Neutrophil (primary cell): ENCODE measurements at regions not wholly inside any gene's neighbourhood (a gene's known extent, or its start where the extent isn't known, plus 50 kb on each side); places are given as distances from the start of the nearest gene placed in this dataset.
"Not testable (repeated sequence)": the region's sequence is repeated elsewhere in the genome, so short reads cannot be mapped to it uniquely, and the experiment has no call there.

ENCODE experiments used
- H3K27ac ChIP-seq: fragments of 200-600 bp; sonication (generic); 2 replicates; pipeline ENCODE4 v1.5.1; 2016; ENCODE audit warnings: mild to moderate bottlenecking, moderate library complexity
- H3K27me3 ChIP-seq: fragments of 200-600 bp; sonication (generic); 2 replicates; pipeline ENCODE4 v1.6.0; 2016; ENCODE audit warnings: mild to moderate bottlenecking
- H3K36me3 ChIP-seq: fragments of 200-600 bp; sonication (generic); 2 replicates; pipeline ENCODE4 v1.5.1; 2017
- H3K4me1 ChIP-seq, 2 experiments: fragments of 200-600 bp in 1 of 2; sonication (generic) in 1 of 2; 1 replicate in 1 of 2; 2 replicates in 1 of 2; pipeline versions ENCODE4 v1.5.1 to v1.6.1; 2013 to 2016; ENCODE audit warnings: low read depth in 1 of 2, low read length in 1 of 2, mild to moderate bottlenecking in 1 of 2, moderate library complexity in 1 of 2; ENCODE audit not compliant: control insufficient read depth in 1 of 2, insufficient read depth in 1 of 2
- H3K4me3 ChIP-seq, 2 experiments: fragments of 200-600 bp in 1 of 2; sonication (generic) in 1 of 2; 1 replicate in 1 of 2; 2 replicates in 1 of 2; pipeline ENCODE4 v1.5.1; 2013 to 2016; ENCODE audit warnings: low read depth in 1 of 2, low read length in 1 of 2, mild to moderate bottlenecking in 1 of 2, moderate library complexity in 1 of 2
- H3K9me3 ChIP-seq: fragments of 200-600 bp; sonication (generic); 2 replicates; pipeline ENCODE4 v1.5.1; 2016
- CTCF ChIP-seq: fragments of 200-600 bp; sonication (generic); IDR thresholded peaks from 2 replicates; pipeline ENCODE4 v1.5.1; 2016; ENCODE audit warnings: antibody characterized with exemption

- no peaks in the 10 kb centered on the region for H3K9me3 ChIP-seq
- H3K27me3 ChIP-seq, result peaks cover 14% of the 10 kb centered on the region
- H3K4me3 ChIP-seq, result no peak overlapping the region
- no peaks in the 10 kb centered on the region for H3K4me1 ChIP-seq
- no peak for TF ChIP-seq CTCF
- H3K27ac ChIP-seq, result no peak overlapping the region
- H3K36me3 ChIP-seq, result no peaks in the 10 kb centered on the region
Measured at GRCh38 chr3:71942432-71943187, 157.7 kb upstream of the PROK2 start.

- H3K4me3 ChIP-seq, result no peak overlapping the region
- H3K27me3 ChIP-seq, result peaks cover 14% of the 10 kb centered on the region
- no peak for TF ChIP-seq CTCF
- no peak overlapping the region for H3K27ac ChIP-seq
- H3K4me1 ChIP-seq, result no peaks in the 10 kb centered on the region
- no peaks in the 10 kb centered on the region for H3K9me3 ChIP-seq
- no peaks in the 10 kb centered on the region for H3K36me3 ChIP-seq
Measured at GRCh38 chr3:71940486-71940885, 155.5 kb upstream of the PROK2 start.

- not testable (repeated sequence) for H3K4me1 ChIP-seq, H3K27ac ChIP-seq, H3K4me3 ChIP-seq, H3K9me3 ChIP-seq, H3K36me3 ChIP-seq
- H3K27me3 ChIP-seq, result peaks cover 14% of the 10 kb centered on the region
Measured at GRCh38 chr3:71938081-71938480, 153.1 kb upstream of the PROK2 start.

- Histone ChIP-seq H3K27me3 (peaks cover 14% of the 10 kb centered on the region), H3K9me3 (no peaks in the 10 kb centered on the region), H3K36me3 (no peaks in the 10 kb centered on the region), H3K27ac (no peak overlapping the region), H3K4me1 (no peaks in the 10 kb centered on the region), H3K4me3 (no peak overlapping the region)
- TF ChIP-seq CTCF, result no peak
Measured at GRCh38 chr3:71936681-71937080, 151.7 kb upstream of the PROK2 start.

- H3K27ac ChIP-seq, result no peak overlapping the region
- no peaks in the 10 kb centered on the region for H3K4me1 ChIP-seq
- no peaks in the 10 kb centered on the region for H3K36me3 ChIP-seq
- H3K9me3 ChIP-seq, result no peaks in the 10 kb centered on the region
- peaks cover 2% of the 10 kb centered on the region for H3K27me3 ChIP-seq
- no peak for TF ChIP-seq CTCF
- no peak overlapping the region for H3K4me3 ChIP-seq
Measured at GRCh38 chr3:71934520-71935270, 149.7 kb upstream of the PROK2 start.

GRCh38 chr3:71931922-71932321, 147.0 kb upstream of the PROK2 start:
- Histone ChIP-seq H3K27me3 (no peaks in the 10 kb centered on the region), H3K36me3 (no peaks in the 10 kb centered on the region), H3K9me3 (no peaks in the 10 kb centered on the region), H3K27ac (no peak overlapping the region), H3K4me3 (no peak overlapping the region), H3K4me1 (no peaks in the 10 kb centered on the region)
- TF ChIP-seq CTCF, result no peak
